GM18867 (cell line): ENCODE measurements at regions not wholly inside any gene's neighbourhood (a gene's known extent, or its start where the extent isn't known, plus 50 kb on each side); places are given as distances from the start of the nearest gene placed in this dataset.
"Not testable (repeated sequence)": the region's sequence is repeated elsewhere in the genome, so short reads cannot be mapped to it uniquely, and the experiment has no call there.

Experiments
- ATAC-seq: cut with Tn5 transposase; IDR thresholded peaks from one replicate; pipeline ENCODE4 v1.9.1; 2021; ENCODE audit warnings: mild to moderate bottlenecking, moderate library complexity; ENCODE audit not compliant: unreplicated experiment

GRCh38 chr16:26856271-26856670 lies 210.5 kb upstream of the C16orf82 start:
- ATAC-seq = no peak

- no peak for ATAC-seq
Observed at GRCh38 chr16:26856791-26857190, 209.9 kb upstream of the C16orf82 start.

DNA sequence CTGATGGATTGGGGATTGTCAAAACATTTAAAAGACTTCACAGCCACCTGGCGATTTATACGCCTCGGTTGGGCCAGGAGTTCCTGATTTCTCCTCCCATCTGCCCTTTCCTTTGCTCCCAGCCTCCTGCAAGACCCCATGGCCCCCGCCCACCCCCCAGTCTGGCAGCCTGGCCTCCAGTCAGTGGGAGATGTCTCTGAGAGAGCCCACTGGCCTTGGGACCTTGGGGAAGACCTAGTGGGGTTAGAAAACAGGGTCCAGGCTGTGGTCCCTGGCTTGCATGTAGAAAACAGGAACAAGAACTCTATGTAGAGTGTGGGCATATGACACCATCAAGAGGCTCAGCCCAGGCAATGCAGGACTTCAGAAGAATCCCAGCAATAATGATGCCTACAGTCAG lies 209.4 kb upstream of the C16orf82 start:
- ATAC-seq = no peak

DNA sequence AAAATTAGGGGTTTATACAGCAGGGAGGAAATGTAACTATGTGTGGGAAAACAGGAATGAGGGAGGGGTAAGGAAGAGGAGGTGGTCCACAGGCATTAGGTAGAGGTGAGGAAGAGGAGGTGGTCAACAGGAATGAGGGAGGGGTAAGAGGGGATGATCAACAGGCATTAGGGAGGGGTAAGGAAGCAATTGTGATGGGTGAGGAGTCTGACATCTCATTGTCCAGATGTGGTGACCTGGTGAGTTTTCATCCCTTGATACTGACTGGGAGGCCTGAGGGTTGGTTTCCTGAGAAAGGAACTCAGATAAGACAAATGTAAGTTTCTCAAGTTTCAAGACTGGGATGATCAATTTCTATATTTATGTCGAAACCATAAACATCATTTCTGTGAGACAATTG lies 206.2 kb upstream of the C16orf82 start:
- no peak for ATAC-seq

GRCh38 chr16:26863931-26864330 lies 202.8 kb upstream of the C16orf82 start:
- no peak for ATAC-seq

GRCh38 chr16:26874318-26874717 lies 192.4 kb upstream of the C16orf82 start:
- ATAC-seq = not testable (repeated sequence)

- no peak for ATAC-seq
Observed at GRCh38 chr16:26877421-26877820, 189.3 kb upstream of the C16orf82 start.

DNA sequence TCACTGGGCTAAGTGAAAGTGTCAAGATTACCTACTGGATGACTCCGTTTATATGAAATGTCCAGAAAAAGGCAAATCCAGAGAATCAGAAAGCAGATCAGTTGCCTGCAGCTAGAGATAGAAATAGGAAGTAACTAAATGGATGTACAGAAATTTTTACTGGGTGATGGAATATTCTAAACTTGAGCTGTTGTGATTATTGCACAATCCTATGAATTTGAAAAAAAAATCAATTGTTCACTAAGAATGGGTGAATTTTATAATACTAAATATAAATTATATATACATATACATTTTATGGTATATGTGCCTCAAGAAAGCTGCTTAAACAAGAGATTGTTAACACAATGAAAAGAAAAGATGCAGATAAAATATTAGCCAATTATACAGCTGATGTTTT lies 181.1 kb upstream of the C16orf82 start:
- no peak for ATAC-seq

DNA sequence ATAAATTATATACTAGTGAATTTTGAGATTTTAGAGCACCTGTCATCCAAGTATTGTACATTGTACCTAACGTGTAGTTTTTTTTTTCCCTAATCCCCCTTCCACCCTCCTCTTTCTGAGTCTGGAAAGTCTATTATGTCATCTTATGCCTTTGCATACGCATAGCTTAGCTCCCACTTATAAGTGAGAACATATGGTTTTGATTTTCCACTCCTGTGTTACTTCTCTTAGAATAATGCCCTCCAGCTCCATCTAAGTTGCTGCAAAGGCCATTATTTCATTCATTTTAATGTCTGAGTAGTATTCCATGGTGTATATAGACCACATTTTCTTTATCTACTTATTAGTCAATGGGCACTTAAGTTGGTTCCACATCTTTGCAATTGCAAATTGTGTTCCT lies 177.0 kb upstream of the C16orf82 start:
- no peak for ATAC-seq

DNA sequence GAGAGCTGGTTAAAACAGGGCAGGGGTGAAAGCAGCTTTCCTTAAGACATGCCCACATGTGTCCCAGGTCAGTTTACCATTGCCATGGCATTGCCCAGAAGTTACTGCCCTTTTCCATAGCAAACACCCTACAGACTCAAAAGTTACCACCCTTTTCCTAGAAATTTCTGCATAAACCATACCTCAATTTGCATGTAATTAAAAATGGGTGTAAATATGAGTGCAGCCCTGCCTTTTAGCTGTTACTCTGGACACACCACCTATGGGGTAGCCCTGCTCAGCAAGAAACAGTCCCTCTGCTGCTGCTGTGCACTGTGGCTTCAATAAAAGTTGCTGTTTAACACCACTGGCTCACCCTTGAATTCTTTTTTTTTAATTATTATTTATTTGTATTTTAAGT lies 168.5 kb upstream of the C16orf82 start:
- ATAC-seq = no peak

DNA sequence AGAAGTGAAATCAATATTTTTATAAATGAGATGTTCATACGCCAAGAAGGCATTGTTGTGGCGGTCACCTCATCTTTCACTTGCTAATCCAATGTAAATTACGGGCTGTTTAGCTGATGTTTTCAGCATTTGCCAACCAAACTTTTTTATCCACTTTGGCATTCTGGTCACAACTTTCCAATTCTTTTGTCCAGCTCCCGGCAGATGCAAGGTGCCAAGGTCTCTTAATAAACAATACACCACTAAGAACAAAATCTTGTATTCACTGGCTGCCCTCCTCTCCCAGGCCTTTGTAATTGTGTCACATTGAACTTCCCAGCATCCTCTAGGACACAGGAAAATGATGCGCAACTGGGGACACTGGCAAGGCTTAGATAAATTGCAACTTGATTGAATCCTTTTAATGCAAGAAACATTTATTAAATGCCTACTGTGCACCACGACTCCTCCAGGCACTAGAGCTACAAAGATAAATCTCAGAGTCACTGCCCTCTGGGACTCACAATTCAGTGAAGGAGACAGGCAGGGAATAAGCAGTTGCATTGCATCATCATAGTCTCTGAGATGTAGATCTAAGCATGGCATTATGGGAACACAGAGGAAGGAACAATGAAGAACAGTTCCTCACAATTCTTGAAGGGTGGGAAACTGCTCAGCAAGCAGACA lies 165.4 kb upstream of the C16orf82 start:
- ATAC-seq = no peak

GRCh38 chr16:26901983-26902382 lies 164.7 kb upstream of the C16orf82 start:
- no peak for ATAC-seq

DNA sequence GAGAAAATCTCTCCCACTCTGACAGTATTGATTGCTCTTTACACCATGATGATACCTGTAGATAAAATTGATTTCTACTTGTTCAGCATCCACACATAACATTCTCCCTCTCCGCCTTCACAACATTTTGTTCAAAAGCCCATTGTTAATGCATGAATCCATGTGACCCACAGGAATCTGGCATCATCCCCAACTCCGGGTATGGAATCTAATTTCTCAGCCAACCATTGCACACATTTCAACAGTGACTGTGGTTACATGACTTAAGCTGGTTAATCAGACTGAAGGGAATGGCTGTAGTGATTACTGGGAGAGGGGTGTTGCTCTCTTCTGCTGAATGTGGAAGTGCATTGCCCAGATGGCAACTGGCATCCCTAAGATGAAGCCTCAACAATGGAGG lies 161.4 kb upstream of the C16orf82 start:
- ATAC-seq = no peak

DNA sequence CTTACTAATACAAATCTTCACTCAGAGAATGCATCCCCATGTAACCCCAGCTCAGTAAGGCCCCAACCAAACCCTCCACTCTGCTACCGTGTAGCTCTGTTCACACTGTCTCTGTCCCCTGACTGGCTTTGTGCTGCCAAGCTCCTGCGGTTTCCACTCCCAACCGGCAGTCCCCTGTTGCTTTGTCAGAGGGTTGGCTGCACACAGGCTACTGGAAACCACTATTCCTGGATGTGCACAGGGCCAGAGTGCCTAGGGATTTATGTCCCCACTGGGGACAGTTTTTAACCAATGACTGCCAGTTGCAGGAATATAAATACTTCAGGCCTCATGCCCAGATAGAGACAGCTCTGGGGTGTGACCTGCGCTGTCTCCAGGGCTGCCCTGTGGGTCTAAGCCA lies 157.1 kb upstream of the C16orf82 start:
- no peak for ATAC-seq

- ATAC-seq = no peak
Observed at GRCh38 chr16:26911436-26911835, 155.3 kb upstream of the C16orf82 start.

- ATAC-seq = no peak
Observed at GRCh38 chr16:26913851-26914250, 152.9 kb upstream of the C16orf82 start.

- no peak for ATAC-seq
Observed at GRCh38 chr16:26930786-26931581, 135.7 kb upstream of the C16orf82 start.

DNA sequence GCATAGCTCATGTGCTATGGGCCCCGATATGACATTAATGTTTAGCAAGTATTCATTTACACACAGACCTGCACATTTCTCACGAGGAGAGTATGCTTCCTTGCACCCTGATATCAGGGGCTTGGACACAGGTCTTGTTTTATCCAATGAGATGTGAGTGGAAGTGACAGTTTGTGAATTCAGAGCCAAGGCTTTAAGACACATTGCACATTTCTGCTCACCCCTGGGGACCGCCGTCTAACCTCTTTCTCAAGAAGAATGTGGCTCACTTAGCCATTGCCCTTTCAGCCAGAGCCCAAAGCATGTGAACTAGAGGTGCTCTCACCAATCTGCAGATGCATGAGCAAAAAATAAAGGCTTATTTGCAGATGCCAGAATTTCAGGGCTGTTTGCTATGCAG lies 116.1 kb upstream of the C16orf82 start:
- no peak for ATAC-seq

DNA sequence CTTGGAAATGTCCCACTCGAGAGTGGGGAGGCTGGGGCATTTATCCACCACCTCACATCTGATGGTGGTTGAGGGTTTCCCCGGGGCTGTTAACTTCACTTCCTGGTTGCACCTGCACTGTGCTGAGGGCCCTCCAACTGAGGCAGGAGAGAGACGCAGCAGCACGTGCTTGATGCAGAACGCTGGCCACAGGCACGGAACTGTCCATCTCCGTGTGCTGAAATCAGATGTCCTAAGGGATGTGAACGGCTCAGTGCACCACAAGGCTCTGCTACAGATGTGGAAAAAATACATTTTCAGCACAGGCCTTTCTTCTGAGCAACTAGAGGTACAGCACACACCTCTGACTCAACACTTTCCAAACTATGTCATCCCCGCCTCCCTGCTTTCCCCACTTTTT lies 114.8 kb upstream of the C16orf82 start:
- ATAC-seq = no peak

GRCh38 chr16:26952411-26952810 lies 114.3 kb upstream of the C16orf82 start:
- ATAC-seq = no peak

DNA sequence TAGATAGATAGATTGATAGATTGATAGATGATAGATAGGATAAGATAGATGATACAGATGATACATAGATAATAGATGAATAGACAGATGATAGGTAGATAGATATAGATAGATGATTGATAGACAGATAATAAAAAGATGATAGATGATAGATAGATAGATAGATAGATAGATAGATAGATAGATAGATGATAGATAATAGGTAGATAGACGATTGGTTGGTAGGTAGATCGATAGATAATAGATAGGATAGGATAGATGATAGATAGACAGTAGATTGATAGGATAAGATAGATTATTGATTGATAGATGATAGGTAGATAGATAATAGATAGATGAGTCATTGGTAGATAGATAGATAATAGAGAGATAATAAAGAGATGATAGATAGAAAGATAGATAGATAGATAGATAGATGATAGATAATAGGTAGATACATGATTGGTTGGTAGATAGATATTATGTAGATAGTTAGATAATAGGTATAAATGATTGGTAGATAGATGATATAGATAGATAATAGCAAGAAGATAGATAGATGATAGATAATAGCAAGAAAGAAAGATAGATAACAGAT lies 109.4 kb upstream of the C16orf82 start:
- no peak for ATAC-seq

- ATAC-seq = no peak
Observed at GRCh38 chr16:26959416-26960009, 107.2 kb upstream of the C16orf82 start.
